Esophagus squamous epithelium (tissue), 4 donors: ENCODE measurements at regions not wholly inside any gene's neighbourhood (a gene's known extent, or its start where the extent isn't known, plus 50 kb on each side); places are given as distances from the start of the nearest gene placed in this dataset.

ENCODE experiments used
- POLR2A ChIP-seq, 4 donors: fragments of 450-650 bp; IDR thresholded peaks; one replicate each; pipeline ENCODE4 v1.6.1; 2017; ENCODE audit warnings: antibody characterized with exemption in 4 of 4, mild to moderate bottlenecking in 4 of 4, moderate library complexity in 3 of 4
- TF ChIP-seq, protein P1 (sequence below), 6 experiments: fragments of 450-650 bp in 4 of 6; fragments of 200-600 bp in 2 of 6; sonication (generic) in 2 of 6; IDR thresholded peaks; one replicate each; pipeline ENCODE4 v1.5.1; 2016 to 2019; ENCODE audit warnings: antibody characterized with exemption in 6 of 6, mild to moderate bottlenecking in 4 of 6, moderate library complexity in 4 of 6

DNA sequence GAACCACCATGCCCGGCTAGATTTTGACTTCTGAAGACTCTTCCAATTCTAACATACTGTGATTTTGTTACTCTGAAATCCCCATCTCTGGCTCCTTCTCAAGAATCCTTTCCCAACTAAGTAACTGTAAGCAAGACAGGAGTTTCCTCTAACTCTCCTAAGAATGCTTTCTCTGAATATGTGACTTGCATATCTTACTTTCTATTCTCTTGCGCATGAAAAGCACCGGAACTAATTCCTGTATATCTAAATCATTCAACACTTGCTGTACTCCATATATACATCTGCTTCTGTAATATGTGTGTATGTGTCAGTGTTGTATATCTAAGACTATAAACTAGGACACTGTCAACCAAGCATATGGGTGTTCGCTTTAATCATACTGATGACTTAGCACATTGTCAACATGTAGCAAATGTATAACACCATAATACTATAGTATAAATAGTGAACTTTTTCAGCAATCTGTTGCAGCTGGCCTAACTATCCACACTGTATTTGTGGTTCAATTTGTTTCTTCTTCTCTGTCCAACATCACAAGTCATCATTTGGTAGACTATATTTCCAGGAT, 108.1 kb upstream of the PRDM1 start:
- TF ChIP-seq, protein P1, sequence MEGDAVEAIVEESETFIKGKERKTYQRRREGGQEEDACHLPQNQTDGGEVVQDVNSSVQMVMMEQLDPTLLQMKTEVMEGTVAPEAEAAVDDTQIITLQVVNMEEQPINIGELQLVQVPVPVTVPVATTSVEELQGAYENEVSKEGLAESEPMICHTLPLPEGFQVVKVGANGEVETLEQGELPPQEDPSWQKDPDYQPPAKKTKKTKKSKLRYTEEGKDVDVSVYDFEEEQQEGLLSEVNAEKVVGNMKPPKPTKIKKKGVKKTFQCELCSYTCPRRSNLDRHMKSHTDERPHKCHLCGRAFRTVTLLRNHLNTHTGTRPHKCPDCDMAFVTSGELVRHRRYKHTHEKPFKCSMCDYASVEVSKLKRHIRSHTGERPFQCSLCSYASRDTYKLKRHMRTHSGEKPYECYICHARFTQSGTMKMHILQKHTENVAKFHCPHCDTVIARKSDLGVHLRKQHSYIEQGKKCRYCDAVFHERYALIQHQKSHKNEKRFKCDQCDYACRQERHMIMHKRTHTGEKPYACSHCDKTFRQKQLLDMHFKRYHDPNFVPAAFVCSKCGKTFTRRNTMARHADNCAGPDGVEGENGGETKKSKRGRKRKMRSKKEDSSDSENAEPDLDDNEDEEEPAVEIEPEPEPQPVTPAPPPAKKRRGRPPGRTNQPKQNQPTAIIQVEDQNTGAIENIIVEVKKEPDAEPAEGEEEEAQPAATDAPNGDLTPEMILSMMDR (IDR thresholded peaks at IDR 0.05), result no peak
- no peak for TF ChIP-seq POLR2A (IDR thresholded peaks at IDR 0.05)
